Cardiac muscle cell (in vitro differentiated cells and primary cell): ENCODE measurements at regions not wholly inside any gene's neighbourhood (a gene's known extent, or its start where the extent isn't known, plus 50 kb on each side); places are given as distances from the start of the nearest gene placed in this dataset.

Experiments used
- DNase-seq, 2 donors: peaks; one replicate each; pipeline versions ENCODE4 v3.0.0 to v3.0.0-alpha.2; 2010 to 2017; ENCODE audit warnings: low read depth in 1 of 2, low spot score in 1 of 2
- H3K27ac ChIP-seq: fragments of 200-600 bp; sonication (generic); 2 replicates; pipeline ENCODE4 v1.5.1; 2016
- H3K27me3 ChIP-seq: fragments of 200-600 bp; sonication (generic); 2 replicates; pipeline ENCODE4 v1.6.0; 2016; ENCODE audit warnings: control low read depth
- H3K36me3 ChIP-seq: fragments of 200-600 bp; sonication (generic); 2 replicates; pipeline ENCODE4 v1.5.1; 2016; ENCODE audit warnings: control low read depth
- H3K4me1 ChIP-seq: fragments of 200-600 bp; sonication (generic); 2 replicates; pipeline ENCODE4 v1.8.1; 2017; ENCODE audit warnings: low read depth, mild to moderate bottlenecking, mixed run types
- H3K4me3 ChIP-seq: fragments of 200-600 bp; sonication (generic); 2 replicates; pipeline ENCODE4 v1.5.1; 2016; ENCODE audit warnings: mild to moderate bottlenecking
- H3K9me3 ChIP-seq: fragments of 200-600 bp; sonication (generic); 2 replicates; pipeline ENCODE4 v1.5.1; 2017; ENCODE audit warnings: low read depth, mild to moderate bottlenecking, control low read depth
- CTCF ChIP-seq: IDR thresholded peaks from 2 replicates; pipeline ENCODE4 v1.5.1; 2012; ENCODE audit warnings: low read depth, mild to moderate bottlenecking, low read length

GRCh38 chr7:85630904-85631600 is 444.2 kb upstream of the SEMA3D start:
- Histone ChIP-seq H3K27me3 (no peaks in the 10 kb centered on the region), H3K4me3 (no peak overlapping the region), H3K4me1 (no peaks in the 10 kb centered on the region), H3K27ac (no peak overlapping the region), H3K9me3 (no peaks in the 10 kb centered on the region), H3K36me3 (no peaks in the 10 kb centered on the region)
- TF ChIP-seq CTCF = no peak
- peak in 1 of 2 donors; percentile 52 for DNase-seq

- Histone ChIP-seq H3K4me3 (no peak overlapping the region), H3K9me3 (no peaks in the 10 kb centered on the region), H3K27me3 (no peaks in the 10 kb centered on the region), H3K27ac (no peak overlapping the region), H3K36me3 (no peaks in the 10 kb centered on the region), H3K4me1 (no peaks in the 10 kb centered on the region)
- DNase-seq = no peak
- TF ChIP-seq CTCF = no peak
Observed at GRCh38 chr7:85627791-85628586, 441.1 kb upstream of the SEMA3D start.

- Histone ChIP-seq H3K27ac (no peak overlapping the region), H3K4me3 (no peak overlapping the region), H3K36me3 (no peaks in the 10 kb centered on the region), H3K9me3 (no peaks in the 10 kb centered on the region), H3K27me3 (no peaks in the 10 kb centered on the region), H3K4me1 (no peaks in the 10 kb centered on the region)
- TF ChIP-seq CTCF = no peak
- no peak for DNase-seq
Observed at GRCh38 chr7:85622059-85622458, 435.2 kb upstream of the SEMA3D start.

GRCh38 chr7:85620936-85621685 is 434.3 kb upstream of the SEMA3D start:
- Histone ChIP-seq H3K27me3 (no peaks in the 10 kb centered on the region), H3K9me3 (no peaks in the 10 kb centered on the region), H3K27ac (no peak overlapping the region), H3K36me3 (no peaks in the 10 kb centered on the region), H3K4me1 (no peaks in the 10 kb centered on the region), H3K4me3 (no peak overlapping the region)
- TF ChIP-seq CTCF = no peak
- no peak for DNase-seq

DNA sequence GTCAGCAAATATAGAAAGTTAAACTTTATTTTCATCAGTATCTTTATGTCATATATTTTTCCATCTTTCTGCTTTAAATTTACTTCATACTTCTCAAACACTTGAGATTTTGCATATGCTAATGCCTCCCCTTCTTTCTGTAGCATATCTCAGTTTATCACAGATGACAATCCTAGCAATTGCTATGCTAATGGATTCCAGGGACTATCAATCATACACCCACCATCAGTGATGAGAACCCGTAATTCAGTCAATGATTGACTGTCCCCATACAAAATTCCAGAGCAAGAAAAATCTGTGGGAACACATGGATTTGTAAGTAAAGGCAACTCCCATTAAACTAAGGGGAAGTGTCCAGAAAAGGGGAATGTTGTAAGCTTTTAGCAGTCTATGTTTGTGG is 432.4 kb upstream of the SEMA3D start:
- no peaks in the 10 kb centered on the region for H3K36me3 ChIP-seq
- TF ChIP-seq CTCF = no peak
- H3K9me3 ChIP-seq = no peaks in the 10 kb centered on the region
- DNase-seq = no peak
- H3K27me3 ChIP-seq = no peaks in the 10 kb centered on the region
- no peak overlapping the region for H3K4me3 ChIP-seq
- no peaks in the 10 kb centered on the region for H3K4me1 ChIP-seq
- no peak overlapping the region for H3K27ac ChIP-seq
